PC-9 (cell line): ENCODE measurements at regions not wholly inside any gene's neighbourhood (a gene's known extent, or its start where the extent isn't known, plus 50 kb on each side); places are given as distances from the start of the nearest gene placed in this dataset.
"Not testable (repeated sequence)": the region's sequence is repeated elsewhere in the genome, so short reads cannot be mapped to it uniquely, and the experiment has no call there.

Experiments used
- BruUV-seq: library from RNA; stranded (reverse); fragments of 400-500 nt; replicated peaks from 2 replicates; lab custom pipeline; 2021; lab: Mats Ljungman, UMichigan
- CTCF ChIA-PET: fragments of 300-600 bp; sonication (Branson Sonifier 250); formaldehyde crosslinking; loops from one replicate; lab custom pipeline; 2022; ENCODE audit warnings: antibody characterized with exemption; lab: Charles Lee
- POLR2A ChIA-PET: fragments of 300-600 bp; sonication (Branson Sonifier 250); formaldehyde crosslinking; loops from one replicate; lab custom pipeline; 2022; ENCODE audit warnings: antibody characterized with exemption; ENCODE audit not compliant: unreplicated experiment; lab: Charles Lee
- DNase-seq, 2 experiments: peaks; one replicate each; pipeline versions ENCODE4 v3.0.0 to v3.0.0-alpha.2; 2015 to 2022; ENCODE audit warnings: mixed read lengths in 1 of 2
- H2AFZ ChIP-seq: fragments of 200-600 bp; sonication (generic); 2 replicates; pipeline ENCODE4 v1.8.1; 2017; ENCODE audit warnings: antibody characterized with exemption
- H3F3A ChIP-seq: fragments of 200-600 bp; sonication (generic); 2 replicates; pipeline ENCODE4 v1.8.1; 2017; ENCODE audit warnings: antibody characterized with exemption, mild to moderate bottlenecking, low read depth; ENCODE audit not compliant: insufficient read depth
- H3K27ac ChIP-seq: fragments of 200-600 bp; sonication (generic); 2 replicates; pipeline ENCODE4 v1.6.1; 2016; ENCODE audit warnings: mixed run types
- H3K27me3 ChIP-seq: fragments of 200-600 bp; sonication (generic); 2 replicates; pipeline ENCODE4 v1.6.1; 2016; ENCODE audit warnings: low read depth, mixed run types; ENCODE audit not compliant: insufficient read depth
- H3K36me3 ChIP-seq: fragments of 200-600 bp; sonication (generic); 2 replicates; pipeline ENCODE4 v1.6.1; 2016; ENCODE audit warnings: low read depth, mixed run types
- H3K4me1 ChIP-seq: fragments of 200-600 bp; sonication (generic); replicated peaks from 2 replicates; pipeline ENCODE4 v1.6.1; 2016; ENCODE audit warnings: mixed run types; ENCODE audit not compliant: insufficient read depth
- H3K4me2 ChIP-seq: fragments of 200-600 bp; sonication (generic); 2 replicates; pipeline ENCODE4 v1.6.1; 2017; ENCODE audit warnings: mixed run types
- H3K4me3 ChIP-seq: fragments of 200-600 bp; sonication (generic); 2 replicates; pipeline ENCODE4 v1.6.1; 2016; ENCODE audit warnings: mixed run types
- H3K79me2 ChIP-seq: fragments of 200-600 bp; sonication (generic); 2 replicates; pipeline ENCODE4 v1.6.1; 2017; ENCODE audit warnings: low read depth, mixed run types
- H3K9me2 ChIP-seq: fragments of 200-600 bp; sonication (generic); 2 replicates; pipeline ENCODE4 v1.8.1; 2017; ENCODE audit warnings: mild to moderate bottlenecking; ENCODE audit not compliant: insufficient read depth
- H3K9me3 ChIP-seq: fragments of 200-600 bp; sonication (generic); 2 replicates; pipeline ENCODE4 v1.8.1; 2016; ENCODE audit warnings: low read depth; ENCODE audit not compliant: insufficient read depth
- H4K20me1 ChIP-seq: fragments of 200-600 bp; sonication (generic); 2 replicates; pipeline ENCODE4 v1.8.1; 2017; ENCODE audit not compliant: insufficient read depth
- EZH2 ChIP-seq: fragments of 200-600 bp; sonication (generic); IDR thresholded peaks from 2 replicates; pipeline ENCODE4 v1.8.0; 2017; ENCODE audit warnings: antibody characterized with exemption, low read depth
- intact Hi-C: fragments of 100-400 bp; cut with micrococcal nuclease; formaldehyde crosslinking; loops from one replicate; pipeline ENCODE4 v1.10.0; 2022; ENCODE audit not compliant: unreplicated experiment
- TF ChIP-seq, protein P1 (sequence below): fragments of 200-600 bp; sonication (generic); conservative IDR thresholded peaks from 2 replicates; pipeline ENCODE4 v1.6.1; 2017; ENCODE audit warnings: mixed run types, antibody characterized with exemption, mild to moderate bottlenecking, moderate library complexity

DNA sequence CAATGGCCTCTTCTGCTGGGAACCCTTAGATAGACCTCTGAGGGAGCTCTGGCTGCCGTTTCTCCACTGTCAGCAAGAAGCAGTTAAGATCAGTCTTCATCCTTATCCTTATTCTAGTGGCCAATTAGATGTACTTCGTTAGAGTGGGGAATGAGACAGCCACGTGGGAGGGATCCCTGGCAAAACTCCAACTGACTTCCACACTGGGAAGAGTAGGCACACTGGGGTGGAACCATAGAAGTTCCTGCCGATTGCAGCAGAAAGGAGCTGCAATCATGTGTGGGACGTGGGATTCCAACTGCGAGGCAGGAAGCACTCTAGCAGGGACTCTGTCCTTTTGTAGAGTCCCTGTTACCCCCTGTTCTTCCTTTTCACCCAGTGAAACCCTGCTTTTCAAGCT is 226.3 kb upstream of the RGS17 start:
- BruUV-seq = no TSS peak

DNA sequence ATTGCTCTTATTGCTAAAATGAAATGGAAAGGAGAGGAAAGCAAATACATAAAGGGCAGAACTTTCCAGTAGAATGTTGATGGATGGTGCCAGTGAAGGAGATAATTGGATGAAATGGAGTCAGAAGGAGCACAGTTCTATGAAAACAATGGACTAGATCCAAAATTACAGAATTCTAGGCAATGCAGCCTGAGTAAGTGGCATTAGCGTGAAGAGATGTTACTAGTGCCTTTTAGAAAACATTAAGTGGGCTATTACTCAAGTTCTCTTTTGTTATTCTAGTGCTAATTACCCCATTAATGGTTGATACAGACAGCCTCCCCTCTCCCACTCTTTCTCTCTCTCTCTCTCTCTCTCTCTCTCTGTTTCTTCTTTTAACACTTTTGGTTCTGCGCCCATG is 209.5 kb upstream of the RGS17 start:
- Histone ChIP-seq H3K36me3 (no peaks in the 10 kb centered on the region), H4K20me1 (no peaks in the 10 kb centered on the region), H3K27me3 (no peaks in the 10 kb centered on the region), H3K9me2 (no peaks in the 10 kb centered on the region; the same call in 1 of the 2 replicates), H3K4me1 (no peaks in the 10 kb centered on the region), H3K79me2 (no peaks in the 10 kb centered on the region), H3K4me2 (no peak overlapping the region), H3K27ac (no peak overlapping the region), H3F3A (no peaks in the 10 kb centered on the region), H3K4me3 (no peak overlapping the region), H3K9me3 (no peaks in the 10 kb centered on the region), H2AFZ (no peak overlapping the region)
- POLR2A ChIA-PET = no interaction called here
- DNase-seq = no peak
- intact Hi-C loops = no loop called here
- TF ChIP-seq, protein P1, sequence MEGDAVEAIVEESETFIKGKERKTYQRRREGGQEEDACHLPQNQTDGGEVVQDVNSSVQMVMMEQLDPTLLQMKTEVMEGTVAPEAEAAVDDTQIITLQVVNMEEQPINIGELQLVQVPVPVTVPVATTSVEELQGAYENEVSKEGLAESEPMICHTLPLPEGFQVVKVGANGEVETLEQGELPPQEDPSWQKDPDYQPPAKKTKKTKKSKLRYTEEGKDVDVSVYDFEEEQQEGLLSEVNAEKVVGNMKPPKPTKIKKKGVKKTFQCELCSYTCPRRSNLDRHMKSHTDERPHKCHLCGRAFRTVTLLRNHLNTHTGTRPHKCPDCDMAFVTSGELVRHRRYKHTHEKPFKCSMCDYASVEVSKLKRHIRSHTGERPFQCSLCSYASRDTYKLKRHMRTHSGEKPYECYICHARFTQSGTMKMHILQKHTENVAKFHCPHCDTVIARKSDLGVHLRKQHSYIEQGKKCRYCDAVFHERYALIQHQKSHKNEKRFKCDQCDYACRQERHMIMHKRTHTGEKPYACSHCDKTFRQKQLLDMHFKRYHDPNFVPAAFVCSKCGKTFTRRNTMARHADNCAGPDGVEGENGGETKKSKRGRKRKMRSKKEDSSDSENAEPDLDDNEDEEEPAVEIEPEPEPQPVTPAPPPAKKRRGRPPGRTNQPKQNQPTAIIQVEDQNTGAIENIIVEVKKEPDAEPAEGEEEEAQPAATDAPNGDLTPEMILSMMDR = no peak
- no peak for TF ChIP-seq EZH2
- CTCF ChIA-PET = no interaction called here
- BruUV-seq = no TSS peak

More for the DNA sequence above, 226.3 kb upstream of the RGS17 start:
- H3K9me2 ChIP-seq = no peaks in the 10 kb centered on the region
- H3K36me3 ChIP-seq = no peaks in the 10 kb centered on the region
- no peak overlapping the region for H3K27ac ChIP-seq
- no peaks in the 10 kb centered on the region for H3K4me1 ChIP-seq
- no peak overlapping the region for H3K4me3 ChIP-seq
- H3K79me2 ChIP-seq = no peaks in the 10 kb centered on the region
- TF ChIP-seq EZH2 = no peak
- TF ChIP-seq, protein P1 = no peak
- intact Hi-C loops = no loop called here
- no peaks in the 10 kb centered on the region for H4K20me1 ChIP-seq
- no peaks in the 10 kb centered on the region for H3K27me3 ChIP-seq
- POLR2A ChIA-PET = no interaction called here
- no peaks in the 10 kb centered on the region for H3K9me3 ChIP-seq
- H2AFZ ChIP-seq = peak overlapping the region; percentile 66
- DNase-seq = no peak
- H3F3A ChIP-seq = no peaks in the 10 kb centered on the region
- CTCF ChIA-PET = no interaction called here
- no peak overlapping the region for H3K4me2 ChIP-seq

DNA sequence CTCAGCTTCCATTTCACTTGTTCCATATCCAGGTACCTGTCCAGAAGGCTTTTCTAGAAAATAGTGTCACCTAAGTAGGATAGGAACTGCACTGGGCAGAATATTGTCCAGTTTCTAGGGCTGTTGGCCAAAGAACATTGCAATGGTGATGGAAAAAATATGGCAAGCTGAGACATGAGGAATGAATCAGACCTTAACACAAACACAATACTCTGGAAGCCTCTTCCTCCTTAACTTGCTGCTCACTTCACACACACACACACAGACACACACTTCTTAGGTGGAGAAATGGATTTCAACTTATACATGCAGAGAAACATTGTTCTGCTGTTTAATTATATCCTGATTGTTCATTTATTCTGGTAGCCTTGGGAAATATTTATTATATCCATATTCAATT is 203.0 kb upstream of the RGS17 start:
- H3K27me3 ChIP-seq = no peaks in the 10 kb centered on the region
- ChIA-PET CTCF (no interaction called here), POLR2A (no interaction called here)
- H3K79me2 ChIP-seq = no peaks in the 10 kb centered on the region
- TF ChIP-seq EZH2 = no peak
- TF ChIP-seq, protein P1 = no peak
- no peaks in the 10 kb centered on the region for H3F3A ChIP-seq
- H4K20me1 ChIP-seq = no peaks in the 10 kb centered on the region
- no TSS peak for BruUV-seq
- no peak overlapping the region for H3K27ac ChIP-seq
- H2AFZ ChIP-seq = no peak overlapping the region
- intact Hi-C loops = no loop called here
- no peaks in the 10 kb centered on the region for H3K4me1 ChIP-seq
- H3K4me2 ChIP-seq = no peak overlapping the region
- no peaks in the 10 kb centered on the region for H3K9me3 ChIP-seq
- no peaks in the 10 kb centered on the region for H3K36me3 ChIP-seq
- DNase-seq = no peak
- no peaks in the 10 kb centered on the region for H3K9me2 ChIP-seq
- H3K4me3 ChIP-seq = no peak overlapping the region

DNA sequence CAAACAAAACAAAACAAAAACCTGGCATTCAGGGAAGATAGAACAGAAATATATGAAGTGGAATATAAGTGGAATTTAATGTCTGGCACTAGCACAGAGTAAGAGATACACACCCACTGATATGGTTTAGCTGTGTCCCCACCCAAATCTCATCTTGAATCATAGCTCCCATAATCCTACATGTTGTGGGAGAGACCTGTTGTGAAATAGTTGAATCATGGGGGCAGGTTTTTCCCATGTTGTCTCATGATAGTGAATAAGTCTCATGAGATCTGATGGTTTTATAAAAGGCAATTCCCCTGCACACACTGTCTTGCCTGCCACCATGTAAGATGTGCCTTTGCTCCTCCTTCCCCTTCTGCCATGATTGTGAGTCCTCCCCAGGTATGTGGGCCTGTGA is 200.1 kb upstream of the RGS17 start:
- H3K36me3 ChIP-seq, H3K9me2 ChIP-seq, DNase-seq, H3K27me3 ChIP-seq, POLR2A ChIA-PET, H3K4me3 ChIP-seq, intact Hi-C loops, H3F3A ChIP-seq, H3K4me1 ChIP-seq, H2AFZ ChIP-seq, BruUV-seq, CTCF ChIA-PET, H3K9me3 ChIP-seq, H3K4me2 ChIP-seq, H4K20me1 ChIP-seq, H3K79me2 ChIP-seq, H3K27ac ChIP-seq: not testable (repeated sequence)
